ENCODE measurements at regions not wholly inside any gene's neighbourhood (a gene's known extent, or its start where the extent isn't known, plus 50 kb on each side); places are given as distances from the start of the nearest gene placed in this dataset.

DNA sequence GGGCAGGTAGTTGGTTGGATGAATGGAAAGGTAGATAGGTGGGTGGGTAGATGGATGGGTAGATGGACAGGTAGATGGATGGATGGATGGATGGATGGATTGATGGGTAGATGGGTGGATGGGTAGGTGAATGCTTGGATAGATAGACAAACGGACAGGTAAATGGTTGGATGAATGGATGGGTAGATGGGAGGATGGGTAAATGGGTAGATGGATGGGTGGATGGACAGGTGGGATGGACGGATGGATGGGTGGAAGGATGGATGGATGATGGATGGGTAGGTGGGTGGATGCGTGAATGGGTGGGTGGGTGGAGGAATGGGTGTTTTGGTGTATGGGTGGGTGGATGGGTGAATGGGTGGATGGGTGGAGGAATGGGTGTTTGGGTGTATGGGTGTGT is 50.1 kb upstream of the ASAP2 start:
- no peak overlapping the region for H3K27ac ChIP-seq
- DNase-seq = no peak
- H3K4me1 ChIP-seq = no peaks in the 10 kb centered on the region
- H3K27me3 ChIP-seq = no peaks in the 10 kb centered on the region
- H3K36me3 ChIP-seq = no peaks in the 10 kb centered on the region
- no peaks in the 10 kb centered on the region for H3K9me3 ChIP-seq
- no peak for TF ChIP-seq POLR2A (IDR thresholded peaks at IDR 0.05)
- no peak for TF ChIP-seq CTCF (IDR thresholded peaks at IDR 0.05)
- H3K4me3 ChIP-seq = no peak overlapping the region

DNA sequence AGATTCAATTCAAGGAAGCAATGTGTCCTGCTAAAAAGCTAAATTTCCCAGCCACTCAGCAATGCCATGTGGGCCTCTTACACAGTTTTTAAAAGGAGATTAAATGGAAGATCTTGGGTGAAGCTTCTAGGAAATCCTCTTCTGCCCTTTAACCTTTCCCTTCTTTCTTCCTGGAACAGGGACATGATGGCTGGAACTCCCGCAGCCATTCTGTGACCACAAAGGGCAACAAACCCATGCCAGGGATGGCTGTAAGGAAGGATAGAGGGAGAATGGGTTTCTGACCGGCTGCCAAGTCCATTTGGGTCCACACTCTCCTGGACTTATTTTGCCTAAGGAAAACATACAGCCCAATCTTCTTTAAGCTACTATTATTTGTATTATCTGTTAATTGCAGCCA is 52.6 kb upstream of the ASAP2 start:
- Histone ChIP-seq H3K36me3 (no peaks in the 10 kb centered on the region), H3K27ac (no peak overlapping the region), H3K4me3 (no peak overlapping the region), H3K27me3 (no peaks in the 10 kb centered on the region), H3K4me1 (no peaks in the 10 kb centered on the region), H3K9me3 (no peaks in the 10 kb centered on the region)
- no peak for TF ChIP-seq POLR2A (IDR thresholded peaks at IDR 0.05)
- no peak for TF ChIP-seq CTCF (IDR thresholded peaks at IDR 0.05)
- no peak for DNase-seq

- Histone ChIP-seq H3K27ac (no peak overlapping the region), H3K4me3 (no peak overlapping the region), H3K27me3 (no peaks in the 10 kb centered on the region), H3K4me1 (no peaks in the 10 kb centered on the region), H3K9me3 (no peaks in the 10 kb centered on the region), H3K36me3 (no peaks in the 10 kb centered on the region)
- DNase-seq = no peak
- TF ChIP-seq POLR2A (IDR thresholded peaks at IDR 0.05) = no peak
- TF ChIP-seq CTCF (IDR thresholded peaks at IDR 0.05) = no peak
Observed at GRCh38 chr2:9153643-9153980, 53.0 kb upstream of the ASAP2 start.

GRCh38 chr2:9152975-9153642 is 53.5 kb upstream of the ASAP2 start:
- H3K27me3 ChIP-seq = no peaks in the 10 kb centered on the region
- no peak overlapping the region for H3K4me3 ChIP-seq
- no peaks in the 10 kb centered on the region for H3K36me3 ChIP-seq
- TF ChIP-seq POLR2A (IDR thresholded peaks at IDR 0.05) (no peak), CTCF (IDR thresholded peaks at IDR 0.05) (no peak)
- H3K27ac ChIP-seq = no peak overlapping the region
- DNase-seq = no peak
- no peaks in the 10 kb centered on the region for H3K9me3 ChIP-seq
- H3K4me1 ChIP-seq = no peaks in the 10 kb centered on the region

- no peak for DNase-seq
- H3K4me1 ChIP-seq = no peaks in the 10 kb centered on the region
- H3K27me3 ChIP-seq = no peaks in the 10 kb centered on the region
- H3K4me3 ChIP-seq = no peak overlapping the region
- no peak overlapping the region for H3K27ac ChIP-seq
- TF ChIP-seq POLR2A (IDR thresholded peaks at IDR 0.05) = no peak
- no peaks in the 10 kb centered on the region for H3K36me3 ChIP-seq
- no peaks in the 10 kb centered on the region for H3K9me3 ChIP-seq
Observed at GRCh38 chr2:9150906-9151305, 55.7 kb upstream of the ASAP2 start.

GRCh38 chr2:9150568-9150900 is 56.1 kb upstream of the ASAP2 start:
- TF ChIP-seq CTCF (IDR thresholded peaks at IDR 0.05) (no peak), POLR2A (IDR thresholded peaks at IDR 0.05) (no peak)
- Histone ChIP-seq H3K27ac (no peak overlapping the region), H3K27me3 (no peaks in the 10 kb centered on the region), H3K36me3 (no peaks in the 10 kb centered on the region), H3K4me1 (no peaks in the 10 kb centered on the region), H3K9me3 (no peaks in the 10 kb centered on the region), H3K4me3 (no peak overlapping the region)
- DNase-seq = no peak

Measured in Peyer's patch (tissue), 4 donors.